HTR-8/SVneo (cell line): ENCODE measurements at regions not wholly inside any gene's neighbourhood (a gene's known extent, or its start where the extent isn't known, plus 50 kb on each side); places are given as distances from the start of the nearest gene placed in this dataset.

ENCODE experiments used
- DNase-seq: peaks from one replicate; pipeline ENCODE4 v3.0.0; 2011; ENCODE audit warnings: low spot score, mixed read lengths; ENCODE audit not compliant: insufficient read length
- FAIRE-seq: peaks from 2 replicates; lab custom pipeline; 2011; peaks lifted over from hg19 to GRCh38; lab: Jason Lieb, UNC

- FAIRE-seq (peak; percentile 52), DNase-seq (no peak)
These were observed 1129.2 kb downstream of the CDH9 start for GRCh38 chr5:25909163-25909562.

GRCh38 chr5:25905646-25906045, 1132.7 kb downstream of the CDH9 start:
- no peak for FAIRE-seq

DNA sequence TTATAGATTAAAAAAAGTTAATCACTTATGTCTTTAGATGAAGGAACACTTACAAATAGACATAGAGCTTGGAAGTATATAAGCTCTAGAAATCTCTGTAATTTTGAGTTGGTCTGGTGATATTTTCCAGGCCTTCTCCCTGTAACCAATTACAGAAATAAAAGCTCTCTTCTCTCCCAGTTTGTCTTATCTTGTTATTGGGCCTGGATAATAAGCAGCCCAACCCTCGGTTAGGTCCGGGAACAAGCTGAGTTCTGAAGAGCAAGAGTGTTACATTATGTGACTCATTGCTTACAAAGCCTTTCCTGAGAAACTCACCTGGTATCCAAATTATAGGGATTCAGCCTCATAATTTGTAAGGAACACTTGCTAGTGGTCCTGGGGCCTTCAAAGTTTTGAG, 1146.2 kb downstream of the CDH9 start:
- FAIRE-seq: no peak
- no peak for DNase-seq

More at GRCh38 chr5:25905646-25906045, 1132.7 kb downstream of the CDH9 start:
- DNase-seq: no peak

GRCh38 chr5:25891691-25892090, 1146.7 kb downstream of the CDH9 start:
- no peak for FAIRE-seq
- DNase-seq: no peak

- DNase-seq: no peak
- no peak for FAIRE-seq
These were observed 1156.9 kb downstream of the CDH9 start for GRCh38 chr5:25881318-25882036.

- DNase-seq (no peak), FAIRE-seq (no peak)
These were observed 1174.6 kb downstream of the CDH9 start for GRCh38 chr5:25863811-25864210.

DNA sequence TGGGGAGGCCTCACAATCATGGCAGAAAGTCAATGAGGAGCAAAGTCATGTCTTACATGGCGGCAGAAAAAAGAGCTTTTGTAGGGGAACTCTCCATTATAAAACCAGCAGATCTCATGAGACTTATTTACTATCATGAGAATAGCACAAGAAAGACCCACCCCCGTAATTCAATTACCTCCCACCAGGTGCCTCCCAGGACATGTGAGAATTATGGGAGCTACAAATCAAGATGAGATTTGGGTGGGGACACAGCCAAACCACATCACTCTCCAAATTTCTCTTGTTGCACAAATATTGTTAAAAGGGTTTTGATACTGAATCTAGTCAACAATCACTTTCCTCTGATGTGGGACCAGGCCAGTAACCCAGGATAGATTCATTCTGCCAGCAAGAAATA, 1176.1 kb downstream of the CDH9 start:
- DNase-seq: no peak
- FAIRE-seq: no peak

DNA sequence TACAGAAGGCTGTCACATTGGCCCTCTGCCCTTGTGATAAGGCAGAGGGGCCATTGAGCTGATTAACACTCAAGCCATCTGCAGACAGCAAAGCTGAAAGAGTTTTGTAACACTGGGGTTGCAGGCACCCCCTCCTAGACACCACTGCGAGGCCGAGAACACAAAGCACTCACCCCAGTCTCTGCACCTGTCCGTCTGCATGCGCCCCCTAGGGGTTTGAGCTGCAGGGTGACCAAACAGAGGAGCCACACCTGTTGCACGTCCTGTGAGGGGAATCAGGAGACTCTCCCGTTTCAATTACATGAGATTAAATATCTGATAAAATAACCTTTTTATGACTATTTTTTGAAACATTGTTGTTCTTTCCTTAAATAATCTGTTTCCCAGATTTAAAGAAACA, 1180.4 kb downstream of the CDH9 start:
- no peak for DNase-seq
- FAIRE-seq: no peak

DNA sequence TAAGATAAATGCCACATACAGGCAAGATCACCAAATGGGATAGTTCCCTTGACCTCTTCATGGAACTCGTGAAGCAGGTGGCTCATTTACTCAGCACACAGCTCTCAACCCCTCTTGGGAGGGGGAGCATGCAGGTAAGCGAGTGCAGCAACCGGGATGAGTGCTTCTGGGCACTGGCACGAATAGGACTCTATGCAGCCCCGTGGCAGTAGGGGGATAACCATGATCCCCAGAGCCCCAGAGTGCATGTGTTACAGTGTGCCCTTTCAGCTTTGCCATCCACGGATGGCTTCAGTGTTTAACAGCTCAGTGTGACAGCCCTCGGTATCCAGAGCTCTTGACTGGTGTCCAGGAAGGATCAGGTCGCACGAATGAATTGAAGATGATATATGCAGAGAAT, 1187.1 kb downstream of the CDH9 start:
- DNase-seq: no peak

GRCh38 chr5:25850581-25850980, 1187.8 kb downstream of the CDH9 start:
- DNase-seq (peak; percentile 25), FAIRE-seq (peak; percentile 9)

More for the DNA sequence above, 1187.1 kb downstream of the CDH9 start:
- FAIRE-seq: no peak

DNA sequence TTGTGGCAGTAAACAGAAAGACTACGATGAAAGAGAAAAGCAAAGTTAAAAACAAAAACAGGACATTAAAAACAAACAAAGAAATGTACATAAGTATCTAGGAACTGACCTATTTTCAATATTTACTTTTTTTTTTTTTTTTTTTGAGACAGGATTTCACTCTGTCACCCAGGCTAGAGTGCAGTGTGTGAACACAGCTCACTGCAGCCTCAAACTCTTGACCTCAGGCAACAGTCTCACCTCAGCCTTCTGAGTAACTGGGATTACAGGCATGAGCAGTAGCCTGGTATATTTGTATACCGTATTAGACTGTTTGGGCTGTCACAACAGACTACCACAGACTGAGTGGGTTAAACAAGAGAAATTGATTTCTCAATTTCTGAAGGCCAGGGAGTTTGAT, 1189.1 kb downstream of the CDH9 start:
- no peak for DNase-seq
- no peak for FAIRE-seq

DNA sequence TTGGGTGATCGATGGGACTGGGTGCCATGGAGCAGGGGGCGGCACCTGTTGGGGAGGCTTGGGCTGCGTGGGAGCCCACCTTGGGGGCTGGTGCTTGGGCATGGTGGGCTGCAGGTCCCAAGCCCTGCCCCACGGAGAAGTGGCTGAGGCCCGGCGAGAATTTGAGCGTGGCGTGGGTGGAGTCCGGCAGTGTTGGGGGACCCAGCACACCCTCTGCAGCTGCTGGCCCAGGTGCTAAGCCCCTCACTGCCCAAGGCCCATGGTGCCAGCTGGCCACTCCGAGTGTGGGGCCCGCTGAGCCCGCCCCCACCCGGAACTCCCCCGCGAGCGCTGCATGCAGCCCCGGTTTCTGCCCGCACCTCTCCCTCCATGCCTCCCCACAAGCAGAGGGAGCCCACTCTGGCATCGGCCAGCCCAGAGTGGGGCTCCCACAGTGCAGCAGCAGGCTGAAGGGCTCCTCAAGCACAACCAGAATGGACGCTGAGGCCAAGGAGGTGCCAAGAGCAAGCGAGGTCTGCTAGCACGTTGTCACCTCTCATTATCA, 1178.6 kb upstream of the CDH10 start:
- DNase-seq: no peak
- no peak for FAIRE-seq
